Head of caudate nucleus (tissue), 42 donors: ENCODE measurements at regions not wholly inside any gene's neighbourhood (a gene's known extent, or its start where the extent isn't known, plus 50 kb on each side); places are given as distances from the start of the nearest gene placed in this dataset.

Experiments used
- DNase-seq, 42 donors: peaks; one replicate each; pipeline versions ENCODE4 v3.0.0 to v3.0.0-alpha.2; 2020 to 2021; ENCODE audit warnings: mixed read lengths in 7 of 42
- intact Hi-C: fragments of 100-400 bp; cut with DNase I; formaldehyde crosslinking; loops from one replicate; pipeline ENCODE4 v1.15.0; 2022

- DNase-seq, result no peak
- intact Hi-C loops, result no loop called here
Observed at GRCh38 chr9:109718861-109719260, 61.1 kb upstream of the PALM2AKAP2 start.

- no peak for DNase-seq
- intact Hi-C loops, result no loop called here
Observed at GRCh38 chr9:109721001-109721400, 59.0 kb upstream of the PALM2AKAP2 start.

GRCh38 chr9:109722007-109722406 lies 58.0 kb upstream of the PALM2AKAP2 start:
- intact Hi-C loops, result no loop called here
- DNase-seq, result no peak

- DNase-seq, result no peak
- intact Hi-C loops, result no loop called here
Observed at GRCh38 chr9:109723781-109724180, 56.2 kb upstream of the PALM2AKAP2 start.

- DNase-seq, result no peak
- intact Hi-C loops, result no loop called here
Observed at GRCh38 chr9:109725460-109725859, 54.5 kb upstream of the PALM2AKAP2 start.

- intact Hi-C loops, result no loop called here
- DNase-seq, result no peak
Observed at GRCh38 chr9:109726119-109726518, 53.9 kb upstream of the PALM2AKAP2 start.

- DNase-seq, result no peak
- intact Hi-C loops, result no loop called here
Observed at GRCh38 chr9:109728686-109729300, 51.2 kb upstream of the PALM2AKAP2 start.

GRCh38 chr9:109729513-109729912 lies 50.5 kb upstream of the PALM2AKAP2 start:
- intact Hi-C loops, result no loop called here

More at GRCh38 chr9:109729513-109729912, 50.5 kb upstream of the PALM2AKAP2 start:
- no peak for DNase-seq
